G401.6 (cell line): ENCODE measurements at regions not wholly inside any gene's neighbourhood (a gene's known extent, or its start where the extent isn't known, plus 50 kb on each side); places are given as distances from the start of the nearest gene placed in this dataset.
A peak's percentile ranks its signal among the peaks of the same experiment; 100 is the strongest.
"Not testable (repeated sequence)": the region's sequence is repeated elsewhere in the genome, so short reads cannot be mapped to it uniquely, and the experiment has no call there.

ENCODE experiments used
- FAIRE-seq: peaks from 2 replicates; lab custom pipeline; 2012; peaks lifted over from hg19 to GRCh38; lab: Jason Lieb, UNC

DNA sequence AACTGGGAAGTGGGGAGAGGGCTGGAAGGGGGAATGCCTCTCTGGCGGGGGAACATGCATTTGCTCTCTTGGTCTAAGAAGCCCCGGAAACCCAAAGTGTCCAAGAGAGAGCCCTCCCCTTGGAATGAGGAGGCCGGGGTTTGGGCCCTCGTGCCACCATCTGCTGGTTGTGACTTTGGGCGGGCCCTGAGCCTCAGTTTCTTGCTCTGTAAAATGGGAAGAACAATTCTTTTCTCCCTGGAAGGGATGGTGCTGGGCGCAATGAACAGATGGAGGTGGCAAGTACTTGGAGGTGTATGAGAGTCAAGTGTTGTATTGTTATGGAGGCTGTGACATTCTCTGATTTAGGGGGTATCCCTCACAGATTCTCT, 69.9 kb upstream of the TARDBP start:
- no peak for FAIRE-seq

DNA sequence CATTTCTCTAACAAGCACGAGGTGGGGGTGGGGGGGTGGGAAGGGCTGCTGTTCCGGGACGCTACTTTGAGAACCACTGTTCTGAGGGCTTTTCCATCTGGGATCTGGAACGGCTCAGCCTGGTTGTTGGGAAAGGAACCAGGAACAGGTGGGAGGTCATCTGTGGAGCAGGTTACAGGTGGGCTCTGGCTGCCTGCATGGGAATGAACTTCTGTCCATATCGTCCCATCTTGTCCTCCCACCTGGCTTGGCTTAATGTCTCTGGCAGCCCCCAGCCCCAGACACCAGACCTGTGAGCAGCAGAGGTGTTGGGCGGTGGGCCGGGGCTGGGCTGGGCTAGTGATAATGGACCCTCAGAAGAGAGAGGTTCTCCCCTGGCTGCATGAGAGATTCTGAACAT, 69.4 kb upstream of the TARDBP start:
- no peak for FAIRE-seq

DNA sequence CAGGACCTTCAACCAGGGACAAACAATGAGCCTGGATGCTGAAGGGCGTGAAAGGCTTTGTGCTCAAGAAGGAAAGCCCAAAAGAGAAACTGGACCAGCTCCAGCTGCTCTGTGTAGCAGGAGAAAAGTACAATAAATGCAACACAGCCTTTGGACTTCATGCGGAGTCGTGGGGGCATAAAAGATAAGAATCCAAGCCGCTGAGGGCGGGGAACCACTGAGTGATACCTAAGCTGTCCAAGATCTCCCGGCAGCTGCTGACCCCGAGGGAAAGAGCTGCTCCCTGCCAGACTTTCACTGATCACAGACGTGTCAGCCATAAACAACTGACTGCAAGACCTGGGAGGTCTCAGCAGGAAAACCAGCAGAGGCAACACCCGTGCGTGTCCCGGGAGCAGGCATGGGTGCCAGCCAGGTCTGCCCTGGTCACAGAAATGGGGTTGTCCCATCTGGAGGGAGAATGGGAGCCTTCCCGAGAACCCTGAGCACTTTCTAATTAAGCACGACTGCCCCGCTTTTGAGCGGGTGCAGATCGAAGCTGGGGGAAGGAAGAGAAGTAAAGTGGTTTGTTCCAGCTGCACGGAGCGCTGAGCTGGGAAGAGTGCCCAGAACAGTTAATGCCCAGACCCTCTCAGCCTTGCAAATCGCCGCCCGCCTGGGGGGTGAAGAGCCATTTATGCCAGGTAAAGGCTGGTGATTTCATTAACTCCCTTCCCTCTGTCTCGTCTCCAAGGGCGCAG, 68.3 kb upstream of the TARDBP start:
- no peak for FAIRE-seq

DNA sequence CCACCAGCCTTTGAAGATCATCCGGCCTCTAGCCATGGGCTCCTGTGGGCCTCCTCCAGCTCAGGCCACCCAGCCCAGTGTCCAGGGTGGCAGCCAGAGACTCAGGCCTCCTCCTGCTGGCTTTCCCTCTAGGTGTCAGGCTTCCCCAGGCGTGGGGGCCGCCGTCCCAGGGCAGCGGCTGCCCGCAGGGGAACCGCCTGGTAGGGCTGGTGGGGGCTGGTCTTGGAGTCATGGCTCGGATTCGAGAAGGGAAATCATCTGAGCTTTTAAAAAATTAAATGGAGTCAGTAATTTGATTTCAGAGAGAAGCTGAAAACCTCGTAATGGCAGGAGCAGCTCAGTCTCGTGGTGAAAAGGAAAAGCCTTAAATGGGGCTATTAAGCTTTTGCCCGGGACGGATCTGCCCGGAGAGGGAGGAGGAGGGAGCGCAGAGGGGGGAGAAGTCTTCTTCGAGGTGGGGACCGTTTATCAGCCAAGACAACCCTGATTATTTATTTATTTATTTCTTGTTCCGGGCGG, 66.4 kb upstream of the TARDBP start:
- FAIRE-seq = no peak

DNA sequence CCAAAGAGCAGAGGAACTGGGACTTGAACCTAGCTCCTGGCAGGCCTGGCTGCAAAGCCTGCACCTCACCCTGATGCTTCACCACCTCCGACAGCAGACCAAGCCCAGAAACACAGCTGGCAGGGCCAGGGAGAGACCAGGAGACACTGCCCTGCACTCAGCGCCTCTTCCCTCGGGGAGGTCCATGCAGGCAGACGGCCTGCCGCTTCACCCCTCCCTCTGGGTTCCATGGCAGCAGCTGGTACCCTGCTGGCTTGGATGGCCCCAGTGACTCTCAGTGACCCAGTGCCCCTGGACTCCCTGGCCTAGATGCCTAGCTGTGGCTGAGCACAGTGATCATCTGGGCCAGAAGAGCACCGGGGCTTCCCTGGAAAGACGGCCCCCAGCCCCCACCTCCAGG, 65.3 kb upstream of the TARDBP start:
- no peak for FAIRE-seq

DNA sequence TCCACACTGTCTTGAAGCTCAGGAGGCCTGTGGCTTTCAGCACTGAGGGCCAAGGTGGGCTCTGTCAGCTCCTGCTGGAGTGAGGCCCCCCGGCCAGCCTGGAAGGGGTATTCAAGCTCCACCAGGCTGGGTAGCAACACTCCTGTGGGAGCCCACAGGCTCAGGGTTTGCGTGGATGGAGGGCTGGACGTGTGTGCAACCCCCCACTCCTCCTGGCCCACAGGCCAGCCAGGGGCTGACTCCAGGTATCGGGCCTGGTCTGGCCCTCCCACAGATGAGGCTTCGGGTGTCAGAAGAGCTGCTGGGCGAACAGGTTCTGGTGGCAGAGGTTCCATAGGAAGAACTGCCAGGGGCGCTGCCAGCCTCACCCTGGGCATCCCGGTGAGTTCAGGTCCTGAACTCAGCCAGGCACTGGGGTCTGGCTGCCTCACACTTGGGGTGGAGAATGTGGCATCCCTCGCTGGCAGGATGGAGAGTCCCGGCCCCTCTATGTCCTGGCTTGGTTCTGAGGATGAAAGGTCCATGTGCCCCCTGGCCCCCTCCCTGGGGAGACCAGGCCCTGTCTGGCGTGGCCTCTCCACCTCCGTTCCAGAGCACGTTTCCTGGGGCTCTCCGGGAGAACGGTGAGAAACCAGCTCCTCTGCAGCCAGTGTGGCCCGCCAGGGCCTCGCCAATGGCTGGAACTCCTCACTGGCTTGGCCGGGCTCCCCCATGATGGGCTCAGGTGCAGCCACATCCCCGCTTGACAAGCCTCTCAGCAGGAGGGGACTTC, 64.6 kb upstream of the TARDBP start:
- FAIRE-seq = no peak

DNA sequence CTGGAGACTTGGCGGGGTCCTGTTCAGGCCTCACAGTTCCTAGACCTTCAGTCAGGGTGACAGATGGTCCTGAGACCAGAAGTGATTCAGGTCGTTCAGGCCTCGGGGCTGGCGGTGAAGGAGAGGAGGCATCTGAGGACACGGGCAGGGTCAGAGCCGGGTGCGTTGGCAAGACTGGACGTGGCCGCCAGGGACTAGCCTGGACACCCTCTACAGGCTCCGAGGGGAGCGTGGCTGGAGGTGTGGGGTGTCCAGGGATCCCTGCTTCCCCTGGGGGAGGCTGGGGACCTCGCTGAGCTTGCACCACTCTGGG, 64.0 kb upstream of the TARDBP start:
- no peak for FAIRE-seq

DNA sequence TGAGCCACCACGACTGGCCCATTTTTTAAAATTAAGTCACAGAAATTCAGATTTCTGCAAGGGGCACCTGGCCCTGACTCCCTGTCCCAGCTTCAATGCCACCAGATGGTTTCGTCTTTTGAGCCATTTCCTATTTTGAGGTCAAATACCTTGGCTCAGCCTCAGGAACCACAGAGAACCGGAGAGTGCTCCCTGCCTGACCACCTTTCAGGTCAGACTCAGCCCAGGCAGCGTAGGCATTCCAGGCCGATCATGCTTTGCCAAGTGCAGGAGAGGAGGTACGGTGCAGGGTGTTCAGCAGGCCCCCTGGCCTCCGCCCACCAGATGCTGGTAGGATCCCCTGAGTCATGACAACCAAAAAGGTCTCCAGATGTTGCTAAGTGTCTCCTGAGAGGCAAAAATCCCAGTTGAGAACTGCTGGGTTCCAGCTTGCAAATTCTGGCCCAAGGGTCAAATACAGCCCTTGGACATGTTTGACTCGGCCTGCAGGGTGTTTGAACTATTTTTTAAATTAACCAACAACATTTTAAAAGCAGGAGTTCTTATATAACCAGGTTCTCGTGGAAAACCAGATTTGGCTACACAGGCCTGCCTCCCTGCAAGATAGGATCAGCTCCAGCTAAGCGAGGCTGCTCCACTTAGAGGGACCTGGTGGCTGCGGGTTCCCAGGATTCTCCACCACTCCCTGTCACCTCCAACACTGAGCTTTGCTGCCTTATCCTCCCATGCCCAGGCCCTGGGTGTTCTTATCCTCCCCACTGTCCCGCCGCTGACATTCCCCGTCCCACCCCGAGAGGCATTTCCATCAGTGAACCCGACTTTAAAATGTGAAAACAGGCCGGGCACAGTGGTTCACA, 61.9 kb upstream of the TARDBP start:
- no peak for FAIRE-seq

DNA sequence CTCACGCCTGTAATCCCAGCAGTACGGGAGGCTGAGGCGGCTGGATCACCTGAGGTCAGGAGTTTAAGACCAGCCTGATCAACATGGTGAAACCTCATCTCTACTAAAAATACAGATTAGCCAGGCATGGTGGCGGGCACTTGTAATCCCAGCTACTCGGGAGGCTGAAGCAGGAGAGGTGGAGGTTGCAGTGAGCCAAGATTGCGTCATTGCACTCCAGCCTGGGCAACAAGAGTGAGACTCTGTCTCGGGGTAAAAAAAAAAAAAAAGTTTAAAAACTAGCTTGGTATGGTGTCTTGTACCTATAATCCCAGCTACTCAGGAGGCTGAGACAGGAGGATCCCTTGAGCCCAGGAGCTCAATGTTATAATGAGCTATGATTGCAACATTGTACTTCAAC, 61.2 kb upstream of the TARDBP start:
- FAIRE-seq = not testable (repeated sequence)

DNA sequence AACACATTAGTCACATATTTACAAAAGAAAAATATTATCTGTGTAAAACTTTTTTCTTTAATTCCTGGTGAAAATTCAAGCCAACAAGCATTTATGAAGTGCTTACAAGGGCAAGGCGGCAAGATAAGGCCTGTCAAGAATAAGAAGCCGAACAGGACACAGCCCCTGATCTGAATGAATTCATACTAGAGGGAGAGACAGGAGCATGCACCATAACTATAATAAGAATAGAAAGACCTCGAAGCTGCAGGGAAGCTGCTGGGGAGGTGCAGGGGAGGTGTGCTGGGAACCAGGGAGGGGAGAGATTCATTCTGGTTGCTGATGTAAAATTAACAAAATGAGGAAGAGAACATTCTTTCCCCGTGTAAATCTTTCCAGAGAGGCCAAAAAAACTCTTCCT, 60.5 kb upstream of the TARDBP start:
- FAIRE-seq = no peak

DNA sequence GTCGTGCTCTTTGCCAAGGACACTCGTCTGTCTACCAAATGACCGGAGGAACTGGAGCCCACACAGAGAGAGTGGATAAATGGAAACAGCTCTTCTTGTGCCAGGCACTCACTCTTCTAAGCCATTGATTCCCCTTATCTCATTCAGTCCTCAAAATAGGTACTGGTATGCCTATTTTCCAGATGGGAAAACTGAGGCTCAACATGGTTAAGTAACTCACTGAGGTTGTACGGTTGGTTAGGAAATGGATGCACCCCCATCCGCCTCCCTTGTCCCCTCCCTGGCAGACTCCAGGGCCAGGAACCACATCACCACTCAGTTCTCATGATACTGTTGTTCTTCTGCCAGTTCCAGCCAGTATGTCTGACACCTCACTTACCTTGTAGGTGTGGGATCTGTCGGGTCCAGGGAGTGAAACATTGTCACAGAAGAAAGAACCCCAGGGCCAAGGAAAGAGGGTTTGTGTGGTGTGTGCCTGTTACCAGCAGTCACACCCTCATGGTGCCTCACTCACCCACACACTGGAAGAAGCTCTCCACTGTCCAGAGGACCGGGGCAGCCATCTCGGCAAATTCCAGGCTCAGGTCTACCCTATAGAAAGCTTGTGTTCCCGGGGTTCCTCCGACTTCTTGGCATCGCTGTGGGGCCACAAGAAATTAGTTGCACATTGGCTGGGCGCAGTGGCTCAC, 58.8 kb upstream of the TARDBP start:
- no peak for FAIRE-seq

DNA sequence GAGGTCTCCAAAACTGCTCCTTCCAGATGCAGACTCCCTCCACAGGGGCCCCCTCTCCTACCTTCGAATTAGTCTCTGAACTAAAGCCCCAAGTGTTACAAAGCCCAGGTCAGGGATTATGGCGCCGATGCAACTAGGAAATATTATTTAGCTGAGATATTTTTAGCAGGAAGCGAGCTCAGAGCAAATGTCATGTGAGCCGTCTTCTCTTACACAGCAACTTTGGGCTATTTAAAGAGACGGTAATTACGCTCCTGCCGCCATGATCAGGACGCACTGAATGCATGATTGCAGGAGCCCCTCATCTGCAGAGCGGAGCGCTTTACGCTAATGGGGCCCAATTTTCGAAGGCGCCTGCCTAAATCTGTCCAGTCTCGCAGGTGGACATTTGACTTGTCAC, 55.3 kb upstream of the TARDBP start:
- FAIRE-seq = no peak

DNA sequence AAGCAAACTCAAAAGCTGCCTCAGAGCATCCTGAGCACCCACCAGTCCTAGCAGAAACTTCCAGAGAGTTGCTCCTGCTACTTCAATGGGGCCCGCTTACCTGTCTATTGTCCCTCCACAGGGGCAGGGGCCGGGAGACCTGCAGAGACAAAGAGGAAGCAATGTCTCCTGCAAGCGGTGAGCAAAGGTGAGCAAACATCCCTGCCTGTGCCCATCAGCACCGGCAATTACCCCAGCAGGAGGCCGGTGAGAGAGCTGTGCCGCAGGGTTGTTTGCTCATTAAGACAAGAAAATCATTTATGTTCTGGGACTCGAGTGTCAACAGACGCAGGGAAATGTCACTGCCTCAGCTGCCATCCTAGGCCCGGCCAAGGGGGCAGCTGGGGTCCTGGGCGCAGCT, 53.8 kb upstream of the TARDBP start:
- no peak for FAIRE-seq

DNA sequence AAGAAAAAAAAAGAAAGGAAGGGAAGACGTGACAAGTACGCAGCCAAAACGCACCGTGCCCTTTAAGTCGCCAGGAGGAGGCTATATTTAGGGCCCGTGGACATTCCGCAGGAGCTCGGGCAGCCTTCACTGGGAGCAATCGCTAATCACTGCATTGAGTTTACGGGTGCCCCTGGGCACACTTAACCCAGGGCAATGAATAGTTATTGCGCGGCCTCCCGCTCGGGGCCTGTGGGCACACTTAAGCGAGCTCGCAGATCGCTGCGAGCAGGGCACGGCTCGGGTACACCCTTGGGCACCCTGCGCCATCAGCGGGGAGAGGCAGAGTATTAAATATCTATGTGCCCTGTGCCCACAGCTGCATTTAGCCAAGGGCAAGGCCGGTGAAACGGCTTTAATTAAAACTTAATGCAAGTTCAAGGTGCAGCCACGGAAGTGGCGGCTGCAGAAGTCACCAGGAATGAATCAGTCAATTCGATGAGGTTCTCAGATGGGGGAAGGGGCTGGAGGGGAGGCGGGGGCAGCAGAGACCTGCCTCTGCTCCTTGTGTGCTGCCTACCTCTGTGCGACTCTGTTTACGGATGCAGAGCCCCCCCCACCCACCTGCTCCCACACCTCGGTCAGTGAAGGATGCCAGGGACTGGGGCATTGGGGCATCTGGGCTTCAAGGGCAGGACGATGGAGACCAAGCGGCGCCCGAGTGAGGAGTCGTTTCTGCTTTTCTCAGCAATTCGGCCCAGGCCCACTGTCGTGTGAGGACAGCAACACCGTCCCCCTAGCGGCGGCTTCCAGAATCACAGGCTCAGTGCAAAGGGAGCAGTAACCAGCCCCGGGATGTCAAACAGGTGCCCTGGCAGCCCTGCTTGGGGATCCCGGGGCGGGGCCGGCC, 51.8 kb upstream of the TARDBP start:
- FAIRE-seq = peak; percentile 19

DNA sequence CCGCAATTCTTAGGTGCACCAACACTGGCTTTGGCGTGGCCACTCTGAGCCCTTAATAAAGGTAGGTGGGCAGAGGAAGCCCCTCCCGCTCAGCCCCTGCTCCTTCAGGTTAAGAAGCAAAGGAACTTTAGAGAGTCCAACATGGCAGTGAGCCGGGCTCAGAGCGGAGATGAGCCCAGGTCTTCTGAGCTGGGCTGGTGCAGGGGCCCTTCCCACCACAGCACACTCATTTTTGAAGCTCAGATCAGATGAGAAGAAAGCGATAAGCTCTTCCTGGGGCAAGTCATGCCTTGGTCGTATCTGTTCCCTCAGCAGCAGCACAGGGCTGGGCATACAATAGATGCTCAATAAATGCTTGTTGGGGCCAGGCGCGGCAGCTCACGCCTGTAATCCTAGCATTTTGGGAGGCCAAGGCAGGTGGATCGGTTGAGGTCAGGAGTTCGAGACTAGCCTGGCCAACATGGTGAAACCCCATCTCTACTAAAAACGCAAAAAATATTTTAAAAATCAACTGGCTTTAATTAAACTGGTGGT, 51.1 kb upstream of the TARDBP start:
- no peak for FAIRE-seq

DNA sequence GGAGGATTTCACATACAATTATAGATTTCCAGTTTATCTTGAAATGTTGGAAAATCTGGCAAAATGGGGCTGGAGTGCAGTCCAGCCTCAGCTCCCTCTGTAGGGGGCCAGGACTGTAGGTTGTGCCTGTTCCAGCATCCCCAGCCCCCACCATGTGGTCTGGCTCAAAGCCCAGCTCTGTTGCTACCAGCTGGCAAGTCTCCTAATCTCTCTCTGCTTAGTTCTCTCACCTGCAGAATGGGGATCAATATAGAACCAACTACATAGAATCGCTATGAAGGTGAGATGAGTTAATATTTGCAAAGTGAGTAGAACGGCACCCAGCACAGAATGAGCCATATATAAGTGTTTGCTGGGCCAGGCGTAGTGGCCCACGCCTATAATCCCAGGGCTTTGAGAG, 50.0 kb upstream of the TARDBP start:
- FAIRE-seq = no peak
